HG02943 (cell line): ENCODE measurements at regions not wholly inside any gene's neighbourhood (a gene's known extent, or its start where the extent isn't known, plus 50 kb on each side); places are given as distances from the start of the nearest gene placed in this dataset.
"Not testable (repeated sequence)": the region's sequence is repeated elsewhere in the genome, so short reads cannot be mapped to it uniquely, and the experiment has no call there.

Source experiments
- ATAC-seq: cut with Tn5 transposase; IDR thresholded peaks from one replicate; pipeline ENCODE4 v1.9.1; 2021; ENCODE audit warnings: mild to moderate bottlenecking, low read depth, moderate library complexity; ENCODE audit not compliant: unreplicated experiment

- ATAC-seq, result no peak
Measured at GRCh38 chr11:24086921-24087320, 409.9 kb upstream of the LUZP2 start.

DNA sequence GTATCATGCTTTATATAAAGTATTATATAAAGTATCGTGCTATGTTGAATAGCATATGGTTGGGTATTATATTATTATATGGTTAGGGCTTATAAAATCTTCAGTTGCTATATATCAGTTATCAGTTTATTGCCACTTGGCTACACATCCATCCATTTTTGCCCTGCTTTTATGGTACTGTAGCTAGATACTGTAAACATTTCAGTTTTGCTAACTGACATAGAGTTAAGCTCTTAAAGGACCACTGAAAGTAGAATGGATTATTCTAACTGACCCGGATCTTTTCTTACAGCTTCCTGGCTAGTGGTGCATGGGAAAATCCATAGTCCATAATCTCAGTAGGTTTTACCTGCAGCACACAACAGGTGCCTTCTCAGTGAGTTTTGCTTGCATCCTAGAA lies 405.3 kb upstream of the LUZP2 start:
- no peak for ATAC-seq

- ATAC-seq, result no peak
Measured at GRCh38 chr11:24093375-24093774, 403.5 kb upstream of the LUZP2 start.

- no peak for ATAC-seq
Measured at GRCh38 chr11:24108609-24109008, 388.2 kb upstream of the LUZP2 start.

DNA sequence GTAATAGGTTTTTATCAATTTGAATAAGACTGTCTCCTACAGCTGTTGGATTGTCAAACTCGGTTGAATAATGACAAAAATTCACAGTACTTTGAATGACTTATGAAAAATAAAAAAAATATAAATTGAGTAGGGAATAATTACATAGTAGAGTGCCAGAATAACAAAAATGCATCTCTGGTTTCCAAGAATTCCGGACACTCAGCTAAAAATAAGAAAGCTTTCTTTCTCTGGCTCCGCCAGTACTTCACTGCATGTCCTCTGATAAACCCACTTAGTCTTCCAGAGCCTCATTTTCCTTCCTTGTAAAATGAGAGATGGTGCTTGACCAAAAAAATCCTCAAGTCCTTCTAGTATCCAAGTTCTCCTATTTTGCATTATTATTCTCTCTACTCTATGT lies 374.6 kb upstream of the LUZP2 start:
- no peak for ATAC-seq

- no peak for ATAC-seq
Measured at GRCh38 chr11:24124876-24125275, 372.0 kb upstream of the LUZP2 start.

GRCh38 chr11:24131698-24132097 lies 365.2 kb upstream of the LUZP2 start:
- ATAC-seq, result no peak

- no peak for ATAC-seq
Measured at GRCh38 chr11:24132471-24132870, 364.4 kb upstream of the LUZP2 start.

DNA sequence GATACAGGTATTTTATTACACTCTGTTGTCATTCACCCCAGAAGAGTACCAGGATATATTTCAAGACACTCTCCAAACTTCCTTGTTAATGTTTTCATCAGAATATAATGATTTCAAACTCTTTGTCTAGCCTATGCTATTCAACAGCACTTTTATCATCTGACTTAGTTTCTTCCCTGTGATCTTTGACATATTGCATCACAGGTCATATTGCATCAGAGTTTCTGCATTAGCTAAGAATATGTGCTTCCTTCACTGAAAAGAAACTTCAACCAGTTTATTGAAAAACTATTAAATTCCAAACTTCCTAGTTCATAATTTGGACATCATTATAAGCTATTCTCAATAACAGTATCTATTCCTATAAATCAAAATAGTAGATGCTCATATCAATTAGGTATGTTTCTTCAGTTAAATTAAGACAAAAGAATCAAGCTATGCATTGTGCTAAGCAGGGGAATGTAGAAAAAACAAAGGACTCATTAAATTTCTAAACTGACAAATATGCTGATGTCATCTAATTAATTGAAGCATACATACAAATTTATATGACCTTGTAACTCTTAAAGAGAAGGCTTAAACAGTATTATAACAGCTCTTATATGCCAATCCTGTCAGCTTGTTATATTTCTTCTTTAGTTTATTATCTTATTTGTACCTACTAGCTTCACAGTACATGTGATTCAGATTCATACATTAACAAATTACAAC lies 361.8 kb upstream of the LUZP2 start:
- no peak for ATAC-seq

DNA sequence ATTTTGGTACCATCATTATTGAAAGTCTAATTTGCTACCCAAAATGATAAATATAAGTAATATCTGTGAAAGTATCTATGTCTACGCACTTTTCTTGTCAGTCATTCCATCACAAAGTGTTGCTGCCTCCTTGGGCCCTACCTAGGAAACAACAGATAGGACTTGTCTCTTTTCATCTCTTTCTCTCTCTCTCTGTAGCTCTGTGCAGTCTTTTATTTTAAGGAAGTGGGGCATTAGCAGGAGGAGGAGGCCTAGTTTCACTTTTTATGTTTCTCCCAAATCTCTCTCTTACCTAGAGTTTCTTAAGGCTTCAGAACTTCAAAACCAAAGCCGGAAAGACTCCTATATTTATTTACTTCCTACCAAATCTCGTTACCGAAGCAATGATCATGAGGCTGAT lies 354.8 kb upstream of the LUZP2 start:
- no peak for ATAC-seq

DNA sequence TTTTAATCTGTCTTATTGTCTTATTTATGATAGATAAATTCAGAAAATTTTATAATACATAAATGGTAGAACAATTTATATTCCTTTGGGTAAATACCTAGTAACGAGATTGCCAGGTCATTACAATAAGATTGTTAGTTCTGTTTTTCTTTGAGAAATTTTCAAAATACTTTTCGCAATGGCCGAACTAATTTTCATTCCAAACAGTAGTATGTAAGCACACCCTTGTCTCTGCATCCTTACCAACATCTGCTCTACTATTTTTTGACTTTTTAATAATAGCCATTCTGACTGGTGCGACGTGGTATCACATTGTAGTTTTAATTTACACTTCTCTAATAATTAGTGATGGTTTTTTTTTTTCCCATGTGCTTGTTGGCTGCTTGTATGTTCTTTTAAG lies 351.4 kb upstream of the LUZP2 start:
- no peak for ATAC-seq

GRCh38 chr11:24153337-24153736 lies 343.5 kb upstream of the LUZP2 start:
- ATAC-seq, result no peak

DNA sequence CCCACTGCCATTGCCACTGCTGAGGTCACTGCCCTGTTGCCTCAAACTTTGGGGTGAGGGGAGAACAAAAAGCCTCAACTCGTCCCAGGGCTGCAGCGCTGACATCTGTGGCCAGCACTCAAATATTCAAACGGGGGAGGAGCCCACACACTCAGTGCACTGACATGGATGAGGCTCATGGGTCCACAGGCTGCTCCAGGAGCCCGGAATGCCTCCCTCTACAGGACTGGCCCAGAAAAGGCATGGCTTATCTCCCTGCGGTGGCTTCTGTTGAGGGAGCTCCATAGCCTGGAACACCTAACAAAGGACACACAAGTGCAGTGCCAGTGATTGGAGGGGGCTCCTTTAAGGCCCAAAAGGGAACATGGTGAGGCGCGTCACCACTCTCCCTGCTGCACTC lies 341.1 kb upstream of the LUZP2 start:
- no peak for ATAC-seq

- no peak for ATAC-seq
Measured at GRCh38 chr11:24157316-24157715, 339.5 kb upstream of the LUZP2 start.

DNA sequence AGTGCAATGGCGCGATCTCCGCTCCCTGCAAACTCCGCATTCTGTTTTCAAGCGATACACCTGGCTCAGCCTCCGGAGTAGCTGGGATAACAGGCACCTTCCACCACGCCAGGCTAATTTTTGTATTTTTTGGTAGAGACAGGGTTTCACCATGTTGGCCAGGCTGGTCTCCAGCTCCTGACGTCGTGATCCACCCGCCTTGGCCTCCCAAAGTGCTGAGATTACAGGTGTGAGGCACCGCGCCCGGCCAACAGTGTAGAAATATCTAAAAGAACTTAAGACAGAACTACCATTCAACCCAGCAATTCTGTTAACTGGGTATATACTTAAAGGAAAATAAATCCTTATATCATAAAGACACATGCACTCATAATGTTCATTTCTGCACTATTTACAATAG lies 335.3 kb upstream of the LUZP2 start:
- ATAC-seq, result no peak

DNA sequence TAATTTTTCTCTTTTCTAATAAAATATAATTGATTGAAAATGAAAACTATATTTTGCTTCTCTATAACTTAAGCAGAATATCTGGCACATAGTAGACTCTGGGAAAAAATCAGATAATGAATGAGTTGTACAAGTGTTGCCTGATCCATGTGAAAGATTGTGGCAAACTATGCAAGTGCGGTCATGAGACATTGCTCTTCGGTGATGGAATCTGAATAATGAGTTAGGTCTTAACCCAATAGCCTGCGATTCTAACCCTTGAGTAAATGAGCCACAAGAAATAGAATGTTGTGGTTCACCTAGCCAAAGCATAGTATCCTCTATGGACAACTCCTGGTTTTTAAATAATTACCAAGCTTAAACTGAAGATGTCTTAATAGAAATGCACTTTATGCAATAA lies 333.7 kb upstream of the LUZP2 start:
- no peak for ATAC-seq

GRCh38 chr11:24163841-24164240 lies 333.0 kb upstream of the LUZP2 start:
- ATAC-seq, result no peak

DNA sequence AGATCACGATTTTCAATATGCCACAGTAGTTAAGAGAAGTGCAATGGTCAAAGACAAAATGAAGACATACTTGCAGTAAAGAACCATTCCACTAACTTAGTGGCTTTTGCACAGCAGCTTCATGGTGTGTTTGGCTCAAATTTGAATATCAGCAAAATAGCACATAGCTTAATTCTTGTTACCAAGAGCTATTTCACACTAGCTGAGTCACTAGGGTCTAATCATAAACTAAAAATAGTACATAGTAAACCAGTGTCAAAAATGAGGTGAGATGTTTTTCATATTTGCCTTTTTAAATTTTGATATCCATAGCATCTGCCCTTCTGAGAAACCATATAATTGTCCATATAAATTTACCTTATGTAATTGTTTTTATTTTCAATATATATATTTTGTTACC lies 325.0 kb upstream of the LUZP2 start:
- no peak for ATAC-seq

DNA sequence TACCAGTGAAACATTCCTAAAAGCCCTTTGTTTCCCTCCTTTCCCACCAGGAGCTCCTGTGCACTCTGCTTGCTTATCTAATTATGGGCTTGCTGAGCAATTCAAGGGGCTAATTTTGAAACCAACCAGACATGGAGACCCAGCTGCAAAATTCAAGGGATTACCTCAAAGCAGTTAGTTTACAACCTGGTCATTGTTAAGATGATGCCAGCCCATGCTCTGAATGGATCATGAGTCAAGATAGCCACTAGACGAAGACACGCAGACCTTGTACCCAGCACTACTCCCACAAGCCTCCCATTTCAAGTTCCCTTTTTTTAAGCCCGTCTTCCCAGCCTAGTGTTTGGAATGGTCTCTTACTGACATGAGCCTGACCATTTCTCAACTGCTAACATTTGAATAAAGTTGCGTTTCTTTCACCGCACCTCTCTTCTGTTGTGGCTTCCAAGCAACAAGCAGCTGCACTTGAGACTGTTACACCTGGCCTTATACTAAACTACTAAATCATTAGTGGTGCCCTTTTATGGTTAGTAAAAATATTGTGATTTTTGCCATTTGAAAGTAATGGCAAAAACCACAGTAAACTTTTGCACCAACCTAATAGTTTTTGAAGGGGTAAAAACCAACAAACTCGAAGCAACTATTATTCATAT lies 315.3 kb upstream of the LUZP2 start:
- ATAC-seq, result no peak

DNA sequence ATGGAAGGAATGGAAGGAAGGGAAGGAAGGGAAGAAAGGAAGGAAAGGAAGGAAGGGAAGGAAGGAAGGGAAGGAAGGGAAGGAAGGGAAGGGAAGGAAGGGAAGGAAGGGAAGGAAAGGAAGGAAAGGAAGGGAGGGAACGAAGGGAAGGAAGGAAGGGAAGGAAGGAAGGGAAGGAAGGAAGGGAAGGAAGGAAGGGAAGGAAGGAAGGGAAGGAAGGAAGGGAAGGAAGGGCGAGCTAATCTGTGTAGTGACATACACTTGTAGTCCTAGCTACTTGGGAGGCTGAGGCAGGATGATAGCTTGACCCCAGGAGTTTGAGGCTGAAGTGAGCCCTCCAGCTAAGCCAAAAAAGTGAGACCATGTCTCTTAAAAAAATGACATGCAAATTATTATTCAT lies 311.3 kb upstream of the LUZP2 start:
- ATAC-seq, result not testable (repeated sequence)

DNA sequence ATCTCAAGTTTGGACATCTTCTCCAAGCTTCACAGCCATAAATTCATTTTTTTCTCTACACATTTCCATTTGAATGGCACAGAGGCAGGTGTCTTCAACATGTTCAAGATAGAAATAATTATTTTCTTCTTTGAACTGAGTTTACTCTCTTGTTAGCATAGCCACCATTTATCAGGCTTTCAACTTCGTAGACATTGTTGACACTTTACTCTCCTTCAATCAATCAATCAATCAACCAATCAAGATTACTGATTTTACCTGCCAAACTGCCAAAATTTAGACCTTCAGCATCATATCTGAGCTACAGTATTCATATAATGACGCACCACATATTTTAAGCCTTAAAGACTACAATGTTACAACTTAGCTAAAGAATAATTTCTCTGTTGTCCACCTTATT lies 300.1 kb upstream of the LUZP2 start:
- ATAC-seq, result no peak

DNA sequence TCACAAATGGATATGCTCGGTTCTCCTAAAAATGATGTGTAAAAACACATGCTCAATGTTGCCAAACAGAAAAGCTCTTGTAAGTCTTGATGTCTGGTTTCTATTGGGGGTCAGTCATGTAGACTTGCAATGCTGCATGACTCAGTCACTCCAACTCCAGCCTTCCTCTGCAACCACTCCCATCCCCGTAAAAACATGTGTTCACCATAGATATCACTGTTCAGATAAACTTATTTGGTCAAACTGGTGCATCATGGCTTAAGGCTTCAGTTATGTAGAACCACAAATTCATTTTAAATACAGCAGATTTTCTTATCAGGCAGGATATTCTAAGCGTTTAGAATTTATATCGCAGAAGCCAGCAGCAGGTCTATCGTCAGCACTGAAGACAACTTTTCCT lies 298.4 kb upstream of the LUZP2 start:
- ATAC-seq, result no peak
